Activated gamma-delta T cell treated with Interleukin-2 at 50 U/mL for 16 hours (primary cell): ENCODE measurements at regions not wholly inside any gene's neighbourhood (a gene's known extent, or its start where the extent isn't known, plus 50 kb on each side); places are given as distances from the start of the nearest gene placed in this dataset.

ENCODE experiments used
- DNase-seq: peaks from one replicate; pipeline ENCODE4 v3.0.0-alpha.2; 2020

DNA sequence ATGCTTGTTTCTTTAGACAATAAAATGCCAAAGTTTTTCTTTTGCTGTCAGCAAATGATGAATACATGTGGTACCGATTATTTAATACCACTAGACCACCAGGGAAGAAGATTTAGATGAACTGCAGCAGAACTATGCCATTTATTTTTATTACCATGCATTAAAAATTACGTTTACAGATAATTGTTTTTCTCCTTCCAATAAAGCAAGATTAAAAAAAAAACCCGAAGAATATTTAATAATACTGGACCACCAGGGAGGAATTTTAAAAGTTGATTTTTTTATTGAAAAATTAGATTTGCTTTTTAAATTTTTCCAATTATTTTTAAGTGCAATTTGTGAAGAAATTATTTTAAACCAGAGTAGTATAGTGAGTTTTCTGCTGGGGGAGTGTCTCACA is 170.3 kb upstream of the HNRNPA3 start:
- DNase-seq, result no peak

DNA sequence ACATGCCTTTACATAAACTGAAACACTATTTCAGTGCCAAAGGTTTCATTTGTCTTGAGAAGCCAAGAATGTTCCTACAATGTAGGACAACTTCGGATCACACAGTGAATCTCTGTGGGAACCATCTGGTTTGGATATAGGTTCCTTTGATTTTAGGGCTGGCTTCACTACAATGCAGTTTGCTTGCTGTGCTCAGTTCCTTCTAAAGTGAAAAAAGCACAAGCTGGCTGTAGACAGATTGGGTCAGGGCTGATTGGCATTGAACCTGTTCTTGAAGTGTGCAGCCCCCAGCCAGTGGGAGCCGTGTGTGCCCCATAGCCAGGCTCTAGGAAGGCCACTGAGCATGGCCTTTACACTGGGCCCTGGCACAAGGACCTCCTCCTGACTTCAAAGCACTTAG is 167.9 kb upstream of the HNRNPA3 start:
- DNase-seq, result no peak

DNA sequence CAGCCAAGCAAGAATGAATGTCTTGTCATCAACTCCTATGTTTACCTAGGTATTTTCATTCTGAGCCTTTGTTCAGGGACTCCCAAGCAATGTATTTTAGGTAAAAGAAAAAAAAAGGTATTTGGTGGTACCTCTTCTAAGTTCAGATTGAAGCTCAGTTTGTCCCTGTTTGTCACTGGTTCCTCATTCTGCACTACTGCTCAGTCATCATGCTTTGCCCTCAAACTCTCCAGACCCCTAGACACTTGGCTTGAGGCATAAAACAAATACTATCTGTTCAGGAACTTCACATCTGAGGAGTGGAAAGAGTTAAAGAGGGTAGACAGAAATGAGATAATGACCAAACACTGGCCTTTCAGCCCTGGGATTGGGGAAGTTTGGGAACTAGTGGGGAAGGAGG is 163.6 kb upstream of the HNRNPA3 start:
- DNase-seq, result no peak

DNA sequence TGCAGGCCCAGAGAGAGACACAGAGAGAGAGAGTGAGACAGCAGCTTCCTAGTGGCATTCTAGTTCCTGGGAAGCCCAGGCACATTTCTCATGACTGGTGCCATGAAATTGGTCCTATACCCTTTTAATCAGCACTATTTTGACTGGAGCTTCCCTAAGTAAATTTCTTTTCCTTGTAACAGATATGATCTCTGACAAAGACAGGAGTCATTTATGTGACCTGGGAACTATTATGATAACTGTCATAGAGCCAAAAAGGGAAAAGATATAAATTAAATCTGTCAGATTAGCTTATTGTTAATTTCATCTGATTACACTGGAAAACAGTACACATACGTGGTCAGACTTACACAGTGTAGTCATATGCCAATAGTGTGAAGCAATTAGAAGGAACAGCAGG is 161.3 kb upstream of the HNRNPA3 start:
- no peak for DNase-seq

DNA sequence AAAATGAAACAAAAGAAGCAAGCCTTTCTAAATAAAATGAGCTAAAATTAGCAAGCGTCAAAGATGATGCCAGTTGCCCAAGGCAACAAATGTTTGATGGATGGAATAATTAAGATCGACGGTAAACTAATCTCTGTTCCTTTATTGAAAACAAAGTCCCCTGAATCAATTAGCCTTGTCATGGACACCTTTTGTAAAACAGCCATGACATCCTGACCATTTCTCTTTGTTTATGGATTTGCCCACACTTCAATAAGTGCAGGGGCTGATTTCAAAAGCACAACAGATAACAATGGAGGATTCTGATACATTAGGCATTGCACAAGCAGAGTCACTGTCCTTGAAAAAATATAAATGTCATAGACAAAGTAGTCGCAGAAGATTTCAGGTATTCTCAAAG is 160.1 kb upstream of the HNRNPA3 start:
- DNase-seq, result no peak

DNA sequence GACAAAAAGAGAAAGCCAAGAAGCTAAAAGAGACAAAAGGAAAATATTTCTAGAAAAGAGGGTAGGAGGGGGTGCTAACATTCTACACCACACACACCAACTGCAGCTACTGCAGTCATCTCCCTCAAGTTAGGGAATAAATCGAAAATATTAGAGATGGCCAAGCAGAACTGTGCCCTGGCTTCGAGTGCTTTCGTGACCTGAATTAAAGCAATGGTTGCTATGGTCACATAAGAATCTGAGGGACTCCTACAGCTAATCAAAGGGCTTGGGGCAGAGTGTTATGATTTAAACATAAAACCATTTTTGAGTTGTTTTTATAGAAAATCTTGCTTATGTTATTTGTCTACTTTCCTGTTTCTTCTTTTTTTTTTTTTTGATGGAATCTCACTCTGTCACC is 159.6 kb upstream of the HNRNPA3 start:
- DNase-seq, result no peak

DNA sequence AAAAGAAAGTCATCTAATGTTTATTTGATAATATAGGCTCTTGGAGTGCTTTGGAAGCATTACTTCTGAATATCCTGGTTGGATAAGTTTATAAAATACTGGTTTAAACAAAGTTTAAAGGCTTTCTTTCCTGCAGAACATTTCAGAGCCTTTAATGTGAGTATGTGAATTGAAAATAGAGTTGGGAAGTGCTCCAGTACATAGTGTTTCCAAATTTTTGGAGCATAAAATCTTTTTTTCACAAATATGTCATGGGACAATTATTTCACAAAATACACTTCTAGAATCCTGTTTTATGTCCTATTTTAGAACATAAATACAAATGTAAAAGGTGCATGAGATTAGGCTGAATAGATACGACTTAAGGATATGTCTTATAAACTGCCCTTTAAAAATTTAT is 158.9 kb upstream of the HNRNPA3 start:
- no peak for DNase-seq

DNA sequence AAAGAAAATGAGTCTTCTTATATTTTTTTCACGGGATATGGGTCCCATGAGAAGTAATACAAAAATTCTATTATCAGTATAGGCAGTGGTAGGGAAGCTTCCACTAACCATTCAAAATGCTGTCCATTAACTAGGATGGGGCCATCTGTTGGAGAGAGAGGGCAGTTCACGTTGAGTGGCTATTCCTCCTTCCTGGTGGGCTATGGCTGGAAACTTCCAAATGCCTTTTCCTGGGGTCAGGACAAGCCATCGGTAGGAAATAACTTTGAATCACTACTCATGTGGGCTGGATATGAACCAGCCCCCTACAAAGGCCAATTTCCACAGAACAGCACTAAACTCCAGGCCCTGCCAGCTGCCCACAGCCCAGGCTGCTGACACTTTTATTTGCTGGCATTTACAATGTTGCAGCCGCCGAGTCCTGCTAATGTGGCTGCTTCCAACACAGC is 156.1 kb upstream of the HNRNPA3 start:
- DNase-seq, result no peak

DNA sequence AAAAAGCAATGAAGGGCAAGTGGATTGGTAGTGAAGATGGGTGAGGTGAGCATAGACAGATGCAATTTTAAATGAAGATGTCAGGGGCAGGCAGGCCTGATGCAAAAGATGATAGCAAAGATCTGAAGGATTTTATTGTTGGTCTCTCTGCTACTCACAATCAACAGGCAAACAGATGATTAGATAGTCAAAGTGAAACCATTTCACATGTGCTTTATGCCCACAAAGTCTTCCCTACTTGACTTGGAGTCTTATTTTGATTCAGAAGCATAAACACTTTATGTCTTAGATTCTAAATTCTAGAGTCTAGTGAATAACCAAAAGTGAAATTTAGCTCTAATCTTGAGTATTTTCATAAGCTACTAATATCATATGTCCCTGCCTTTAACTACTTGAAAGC is 153.8 kb upstream of the HNRNPA3 start:
- no peak for DNase-seq

DNA sequence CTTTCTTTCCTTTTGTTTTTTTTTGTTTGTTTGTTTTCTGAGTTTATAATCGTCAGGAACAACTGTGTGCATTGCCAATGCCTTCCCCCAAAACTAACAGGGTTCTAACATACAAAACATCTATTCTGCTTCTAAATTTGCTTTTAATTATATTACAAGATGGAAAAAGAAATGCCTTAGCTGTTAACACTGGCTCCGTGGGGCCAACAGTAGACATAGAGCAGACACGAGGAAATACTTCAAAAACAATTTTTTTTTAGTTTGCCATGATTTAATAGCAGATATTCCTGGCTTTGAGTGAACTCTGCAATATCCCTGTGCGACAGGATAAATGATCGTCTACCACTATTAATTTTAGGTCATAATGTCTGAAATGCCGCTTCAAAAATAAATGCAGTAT is 153.3 kb upstream of the HNRNPA3 start:
- DNase-seq, result no peak

DNA sequence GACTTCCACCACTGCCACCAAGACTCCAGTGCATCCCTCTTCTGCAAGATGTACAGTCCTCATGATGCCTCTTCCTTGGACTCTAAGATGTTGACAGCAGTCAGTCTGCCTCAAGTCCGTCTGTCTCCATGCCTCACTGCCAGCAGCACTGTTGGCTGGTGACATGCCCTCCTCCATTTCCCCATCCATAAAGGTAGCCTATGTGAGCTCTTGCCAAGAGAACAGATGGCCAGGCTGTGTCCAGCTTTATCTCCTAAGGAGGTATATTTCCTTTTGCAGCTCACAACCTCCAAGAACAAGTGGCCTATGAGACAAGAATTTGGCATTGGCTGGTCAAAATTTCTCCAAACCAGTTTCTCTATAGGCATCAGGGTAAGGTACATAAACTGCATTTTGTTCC is 149.3 kb upstream of the HNRNPA3 start:
- no peak for DNase-seq

DNA sequence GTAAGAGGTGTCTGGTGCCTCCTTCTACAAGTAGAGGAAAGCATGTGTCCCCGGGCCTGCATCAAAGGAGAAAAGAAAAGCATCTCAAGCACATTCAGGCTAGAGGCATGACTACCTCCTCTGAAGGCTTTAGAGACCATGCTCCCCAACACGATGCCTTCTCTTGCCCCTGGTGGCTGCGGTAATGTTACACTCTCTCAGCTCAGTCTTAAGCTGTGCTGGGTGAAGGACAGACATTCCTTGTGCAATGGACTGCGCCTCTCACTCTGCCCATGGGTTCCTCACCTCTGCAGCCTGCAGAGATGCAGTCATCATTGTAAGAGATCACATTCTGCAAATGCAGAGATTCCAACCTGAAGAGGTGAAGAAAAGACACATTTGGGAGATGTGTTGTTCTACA is 148.2 kb upstream of the HNRNPA3 start:
- DNase-seq, result no peak

DNA sequence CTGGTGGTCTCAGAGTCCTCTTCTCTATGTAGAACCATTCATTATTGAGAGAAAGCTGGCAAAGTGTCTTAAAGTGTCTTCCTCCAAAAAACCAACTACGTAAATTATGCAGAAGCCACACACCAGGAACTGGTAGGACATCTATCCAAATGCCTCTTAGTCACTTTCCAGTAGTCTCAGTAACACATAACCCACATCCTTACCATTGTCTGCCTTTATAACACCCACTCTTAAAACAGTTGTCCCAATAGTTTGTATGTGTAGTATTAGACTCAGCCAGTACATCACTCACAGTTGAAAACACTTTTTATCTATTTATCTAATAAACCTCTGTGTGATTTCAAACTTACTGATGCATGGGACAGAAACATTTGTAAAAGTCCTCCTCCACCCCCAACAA is 143.6 kb upstream of the HNRNPA3 start:
- no peak for DNase-seq

DNA sequence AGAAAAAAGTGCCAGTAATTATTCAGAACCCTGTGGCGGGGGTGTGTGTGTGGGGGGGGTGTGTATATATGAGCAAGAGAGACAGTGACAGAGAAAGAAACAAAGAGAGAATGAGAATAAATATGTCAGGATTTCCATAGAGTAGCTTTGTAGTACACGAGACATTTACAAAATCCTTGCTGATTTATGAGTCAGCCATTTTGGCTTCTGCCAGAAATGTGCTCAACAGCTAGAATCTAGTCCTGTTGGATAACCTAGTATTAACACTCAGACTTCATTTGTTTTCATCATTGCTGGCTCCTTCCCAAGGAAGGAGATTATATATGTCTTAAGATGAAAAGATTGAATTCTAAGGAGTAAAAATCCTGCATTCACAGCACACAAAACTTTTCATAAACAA is 140.5 kb upstream of the HNRNPA3 start:
- no peak for DNase-seq

DNA sequence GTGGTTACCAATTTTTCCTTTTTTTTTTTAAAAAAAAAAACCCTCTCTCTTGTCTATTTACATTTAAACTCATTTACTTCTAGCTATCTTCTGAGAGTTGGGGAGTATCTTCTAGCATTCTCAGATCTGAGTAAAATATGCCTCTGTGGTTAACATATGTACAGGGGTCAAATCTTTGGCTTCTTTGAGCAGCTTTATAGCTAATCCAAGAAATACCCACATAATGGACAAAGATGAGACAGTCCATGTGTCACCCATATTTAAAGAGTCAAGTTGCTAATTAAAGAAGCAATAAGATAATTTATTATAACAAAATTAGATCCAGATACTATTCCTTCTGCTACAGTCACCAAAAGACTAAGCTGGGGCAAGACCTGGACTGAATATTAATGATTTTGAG is 139.0 kb upstream of the HNRNPA3 start:
- DNase-seq, result no peak

DNA sequence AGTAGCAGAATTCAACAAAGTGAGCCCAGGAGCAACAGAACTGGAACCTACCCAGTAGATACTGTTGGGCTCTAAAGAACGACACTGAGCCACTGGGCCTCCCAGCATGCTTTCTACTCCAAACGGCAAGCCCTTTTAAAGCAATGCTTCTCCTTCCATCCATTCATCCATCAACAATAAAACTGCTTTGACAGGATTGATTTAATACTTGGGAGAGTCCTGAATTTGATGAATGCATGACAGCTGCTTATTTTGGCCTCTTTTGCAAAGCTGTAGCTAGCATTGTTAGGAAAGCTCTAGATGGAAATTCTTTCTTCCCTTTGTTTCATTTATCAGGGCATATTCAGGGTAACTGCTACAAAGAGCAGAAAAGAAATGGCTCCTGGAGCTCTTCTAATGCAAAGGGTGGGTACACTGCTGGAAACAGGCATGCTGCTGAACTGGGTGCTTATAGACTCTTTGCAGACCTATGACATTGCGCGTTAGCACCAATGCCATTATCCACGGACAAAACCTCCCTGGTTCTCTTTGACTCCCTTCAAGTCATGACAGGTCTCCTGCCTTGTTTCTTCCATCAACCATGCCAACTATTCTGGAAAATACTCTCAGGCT is 138.4 kb upstream of the HNRNPA3 start:
- DNase-seq, result no peak

DNA sequence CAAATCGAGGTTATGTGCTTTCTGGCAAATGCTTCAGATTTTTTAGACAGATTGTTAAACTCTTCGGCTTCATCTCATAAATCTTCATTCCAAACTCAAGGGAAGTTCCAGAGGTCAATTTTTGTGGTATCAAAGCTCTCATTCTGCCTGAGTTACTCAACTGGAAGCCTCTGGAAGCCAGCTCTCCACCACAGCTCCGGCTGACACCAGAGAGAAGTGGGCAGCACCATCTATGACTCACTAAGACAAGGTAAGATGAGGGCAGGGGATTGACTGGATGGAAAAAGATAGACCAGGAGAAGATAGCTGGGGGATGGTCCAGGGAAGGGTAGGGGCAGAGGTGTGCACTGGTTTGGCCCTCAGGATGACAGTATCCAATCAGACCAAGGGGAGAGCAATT is 137.3 kb upstream of the HNRNPA3 start:
- no peak for DNase-seq

DNA sequence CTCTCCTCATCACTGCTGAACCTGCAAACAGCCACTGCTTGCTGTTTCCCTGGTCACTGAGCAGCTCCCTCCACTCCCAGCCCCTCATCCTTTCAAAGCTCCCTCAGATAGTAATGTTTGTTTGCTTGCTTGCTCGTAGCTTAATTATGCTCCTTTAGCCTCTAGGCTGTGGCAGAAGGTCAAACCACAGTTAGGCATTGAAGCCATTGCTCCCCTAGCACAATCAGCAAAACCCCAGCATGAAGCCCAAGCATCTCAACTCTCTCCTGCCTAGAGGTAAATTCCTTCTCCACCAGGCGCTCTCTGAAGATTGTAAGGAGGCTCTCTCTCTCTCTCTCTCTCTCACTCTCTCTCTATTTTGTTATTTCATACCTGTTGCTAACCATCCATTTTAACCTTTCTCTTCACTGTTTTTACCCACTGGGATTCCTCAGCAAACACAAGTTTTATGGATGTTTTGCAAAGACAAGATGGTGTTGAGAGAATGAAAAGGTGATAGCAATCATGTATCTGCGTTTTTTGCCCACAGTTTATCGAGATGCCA is 135.9 kb upstream of the HNRNPA3 start:
- no peak for DNase-seq

DNA sequence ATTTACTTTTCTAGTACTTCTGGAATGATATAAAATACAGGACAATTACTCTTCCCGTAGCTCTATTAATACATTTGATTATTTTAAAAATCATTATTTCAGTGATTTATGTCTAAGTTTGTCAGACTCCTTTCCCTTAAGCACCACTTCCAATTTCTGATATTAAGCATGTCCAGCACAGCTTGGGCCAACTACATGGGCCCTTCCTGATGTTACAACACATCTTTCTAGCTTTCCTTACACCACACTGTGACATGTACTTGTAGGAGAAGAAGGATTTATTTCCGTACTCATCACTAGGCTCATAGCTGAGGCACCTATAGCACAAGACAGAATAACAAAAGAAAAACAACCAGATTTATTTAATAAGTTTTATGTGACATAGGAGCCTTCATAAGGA is 134.8 kb upstream of the HNRNPA3 start:
- no peak for DNase-seq

DNA sequence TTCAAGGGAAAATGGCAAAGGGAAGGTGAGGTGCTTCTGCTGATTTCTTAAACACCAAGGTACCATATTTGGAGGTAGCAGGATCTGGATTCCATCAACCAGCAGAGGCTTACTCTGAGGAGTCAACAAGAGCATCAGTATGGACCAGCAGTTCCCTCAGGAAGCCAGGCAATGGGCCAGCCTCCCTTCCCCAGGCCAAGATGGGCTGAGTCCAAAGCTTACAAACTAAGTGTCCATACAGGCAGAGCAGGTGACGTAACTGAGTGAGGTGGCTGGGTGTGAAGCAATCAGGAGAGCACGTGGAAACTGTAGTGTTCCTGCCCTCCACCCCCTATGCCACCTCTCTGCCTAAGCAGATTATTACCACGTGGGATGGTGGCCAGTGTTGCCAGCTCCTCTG is 134.2 kb upstream of the HNRNPA3 start:
- DNase-seq, result no peak

DNA sequence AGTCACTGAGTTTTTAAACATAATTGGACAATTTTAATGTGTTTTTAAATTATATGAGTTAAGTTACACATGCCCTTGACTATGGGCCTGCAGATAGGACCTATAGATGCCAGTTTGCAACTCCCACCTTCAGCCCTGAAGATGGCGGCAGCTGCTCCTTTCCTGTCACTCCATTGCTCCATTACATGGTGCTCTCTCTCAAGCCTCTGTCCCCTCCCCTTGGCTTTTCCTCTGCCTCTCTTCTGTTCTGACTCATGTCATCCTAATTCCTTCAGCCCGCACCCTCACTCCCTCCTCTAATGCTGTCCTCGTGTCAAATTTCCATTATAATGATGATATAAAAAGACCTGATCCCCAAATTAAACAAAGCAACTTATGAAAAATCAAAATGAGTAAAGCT is 133.7 kb upstream of the HNRNPA3 start:
- DNase-seq, result no peak

DNA sequence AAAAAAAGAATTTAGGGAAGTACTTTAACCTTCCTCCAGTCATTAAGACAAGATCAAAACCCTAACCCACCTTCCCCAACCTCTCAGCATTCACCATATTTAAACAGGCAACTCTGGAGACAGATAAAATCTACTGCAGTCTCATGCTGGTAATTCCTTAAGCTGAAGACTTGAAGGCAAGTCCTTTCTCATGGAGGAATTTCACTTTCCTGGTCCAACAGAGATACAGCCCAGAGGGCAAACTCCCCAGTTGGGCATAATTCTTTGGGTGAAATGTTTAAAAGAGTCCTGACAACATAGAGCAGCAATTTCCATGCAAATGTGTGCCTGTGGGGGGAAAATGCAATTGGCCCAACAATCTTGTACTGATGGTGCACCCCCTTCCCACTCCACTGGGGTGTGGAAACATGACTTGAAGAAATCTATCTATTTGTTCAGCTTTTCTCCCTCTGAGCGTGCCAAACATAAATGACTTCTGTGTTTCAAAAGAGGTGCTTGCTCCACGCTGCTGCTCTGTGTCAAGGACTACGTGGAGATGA is 131.8 kb upstream of the HNRNPA3 start:
- no peak for DNase-seq

DNA sequence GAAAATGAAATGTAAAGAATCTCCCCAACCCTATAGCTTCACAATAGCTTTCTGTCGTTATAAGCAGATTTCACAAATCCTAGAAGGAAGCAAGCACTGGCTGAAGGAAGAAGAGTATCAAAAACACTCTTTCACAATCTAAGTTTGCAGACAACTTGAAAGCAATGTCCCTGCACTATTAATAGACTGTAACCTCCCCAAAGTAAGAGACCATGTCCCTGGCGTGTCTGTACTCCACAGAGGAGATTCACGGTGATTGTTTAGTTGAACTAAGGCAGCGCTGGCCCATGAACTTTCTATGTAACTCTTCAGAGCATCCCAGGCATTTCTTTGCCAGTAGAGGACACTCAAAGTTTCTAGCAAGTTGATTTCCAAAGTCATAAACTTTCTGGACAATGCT is 128.0 kb upstream of the HNRNPA3 start:
- no peak for DNase-seq

DNA sequence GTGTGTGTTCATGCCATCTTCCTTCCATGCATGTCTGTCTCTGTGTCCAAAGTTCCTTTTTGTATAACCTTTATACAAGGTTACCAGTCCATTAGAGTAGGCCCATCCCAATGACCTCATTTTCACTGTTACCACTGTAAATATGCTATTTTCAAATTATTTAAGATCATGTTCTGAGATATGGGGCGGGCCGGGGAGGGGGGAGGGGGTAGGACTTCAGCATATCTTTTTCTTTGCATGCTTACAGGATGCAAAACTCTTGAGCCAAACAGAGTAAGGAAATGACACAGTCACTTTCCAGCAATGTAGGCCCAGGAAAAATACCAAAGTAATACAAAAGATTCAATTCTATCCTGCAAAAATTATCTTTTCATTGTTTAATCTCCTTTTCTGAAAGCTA is 124.1 kb upstream of the HNRNPA3 start:
- DNase-seq, result no peak

DNA sequence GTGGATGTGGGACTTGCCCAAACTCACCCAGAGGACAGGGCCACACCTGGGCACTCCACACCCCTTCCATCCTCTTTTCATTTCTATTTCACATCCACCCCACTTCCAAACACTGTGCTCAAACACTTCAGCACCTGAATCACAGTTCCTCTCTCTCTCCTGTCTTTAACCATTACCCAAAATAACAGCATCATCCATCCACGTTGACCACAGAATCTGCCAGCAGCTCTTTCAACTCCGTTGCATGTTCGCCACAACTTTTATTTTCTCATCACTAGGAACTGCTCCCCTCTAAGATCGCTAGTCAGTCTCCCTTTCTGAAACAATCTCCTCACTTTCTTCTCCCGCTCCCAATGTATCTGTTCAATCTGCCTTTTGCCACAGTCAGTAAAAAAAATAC is 121.6 kb upstream of the HNRNPA3 start:
- no peak for DNase-seq
